Panc1 (cell line): ENCODE measurements at regions not wholly inside any gene's neighbourhood (a gene's known extent, or its start where the extent isn't known, plus 50 kb on each side); places are given as distances from the start of the nearest gene placed in this dataset.

ENCODE experiments used
- CTCF ChIP-seq: fragments of 450-650 bp; IDR thresholded peaks from 2 replicates; pipeline ENCODE4 v1.5.1; 2017; ENCODE audit warnings: mild to moderate bottlenecking
- POLR2AphosphoS5 ChIP-seq: IDR thresholded peaks from 2 replicates; pipeline ENCODE4 v1.6.1; 2012; ENCODE audit warnings: mild to moderate bottlenecking, low read depth, low read length, moderate library complexity

- TF ChIP-seq CTCF = no peak
- TF ChIP-seq POLR2AphosphoS5 = no peak
Measured at GRCh38 chr5:8611067-8611466, 742.1 kb downstream of the MTRR start.
